GM23248 (cell line): ENCODE measurements at regions not wholly inside any gene's neighbourhood (a gene's known extent, or its start where the extent isn't known, plus 50 kb on each side); places are given as distances from the start of the nearest gene placed in this dataset.

Experiments used
- EZH2 ChIP-seq: fragments of 200-600 bp; sonication (generic); IDR thresholded peaks from 2 replicates; pipeline ENCODE4 v1.6.1; 2018; ENCODE audit warnings: antibody characterized with exemption, mild to moderate bottlenecking; ENCODE audit not compliant: insufficient read depth, poor library complexity, severe bottlenecking
- EZH2phosphoT487 ChIP-seq: fragments of 200-600 bp; sonication (generic); IDR thresholded peaks from 2 replicates; pipeline ENCODE4 v1.6.1; 2018; ENCODE audit warnings: antibody characterized with exemption, moderate library complexity, mild to moderate bottlenecking, low read depth; ENCODE audit not compliant: insufficient read depth

DNA sequence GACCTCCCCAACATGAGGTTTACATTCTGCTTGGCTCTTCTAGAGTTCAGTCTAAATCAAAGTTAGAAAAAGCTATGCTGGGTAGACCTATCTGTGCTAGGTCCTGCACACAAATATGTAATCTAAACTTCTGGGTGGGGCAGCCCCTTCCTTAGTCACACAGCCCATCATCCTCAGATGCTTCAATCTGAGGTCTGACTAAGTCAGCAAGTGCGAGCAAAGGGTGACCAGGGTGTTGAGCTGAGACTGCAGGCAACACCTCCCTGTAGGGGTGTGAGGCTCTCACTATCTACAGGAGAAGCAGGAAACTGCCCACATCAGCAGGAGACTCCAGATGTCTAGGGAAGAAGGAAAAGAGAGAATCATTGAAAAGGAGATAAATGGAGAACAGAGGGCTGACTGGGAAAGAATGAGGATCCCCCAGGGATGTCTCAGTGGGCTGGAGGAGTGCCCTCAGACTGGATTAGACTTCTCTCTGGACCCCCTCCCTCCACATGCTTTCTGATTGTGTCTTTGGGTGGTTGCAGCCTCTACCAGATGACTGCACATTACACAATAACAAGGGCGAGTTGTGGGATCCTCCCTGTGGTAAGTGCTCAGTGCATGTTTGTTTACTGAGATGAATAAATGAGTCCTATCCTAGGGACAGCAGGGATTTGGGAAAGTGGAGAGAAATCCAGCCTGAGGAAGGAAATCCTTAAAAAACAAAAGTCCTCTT lies 266.2 kb upstream of the PLET1 start:
- no peak for TF ChIP-seq EZH2
- no peak for TF ChIP-seq EZH2phosphoT487
